ENCODE measurements at regions not wholly inside any gene's neighbourhood (a gene's known extent, or its start where the extent isn't known, plus 50 kb on each side); places are given as distances from the start of the nearest gene placed in this dataset.
"Not testable (repeated sequence)": the region's sequence is repeated elsewhere in the genome, so short reads cannot be mapped to it uniquely, and the experiment has no call there.

DNA sequence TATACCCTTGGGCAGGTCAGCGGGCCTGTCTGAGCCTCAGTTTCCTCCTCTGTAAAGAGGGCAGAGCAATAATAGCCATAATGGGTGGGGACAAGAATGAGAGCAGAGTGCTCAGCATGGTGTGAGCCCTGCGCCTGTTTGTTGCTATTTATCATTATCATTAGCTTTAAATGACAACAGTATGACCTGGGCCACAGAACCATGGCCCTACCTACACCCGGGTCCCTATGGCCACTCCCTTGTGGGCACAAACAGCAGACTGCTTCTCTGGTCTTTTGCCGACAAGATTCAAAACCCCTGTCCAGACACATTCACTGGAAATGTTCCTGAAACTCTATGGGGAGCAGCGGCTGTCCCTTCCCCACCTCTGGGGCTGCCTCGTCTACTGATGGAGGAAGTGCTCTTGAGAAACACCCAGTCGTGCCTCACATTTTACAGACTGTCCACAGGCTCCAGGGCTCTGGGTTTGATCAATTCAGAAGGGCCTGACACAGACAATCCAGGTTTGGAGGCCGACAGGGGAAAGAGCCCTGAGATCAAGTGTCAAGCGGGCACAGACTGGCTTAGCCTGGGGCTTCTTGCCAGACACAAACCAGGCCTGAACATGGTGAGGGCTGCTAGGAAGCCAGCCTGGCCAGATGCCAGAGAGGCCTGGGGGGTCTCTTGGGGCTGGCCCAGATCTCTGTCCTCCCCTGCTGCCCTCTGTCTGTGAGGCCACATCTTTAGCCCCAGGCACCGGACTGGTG lies 112.5 kb upstream of the CD82 start:
- no peak for DNase-seq (ENCODE audit: low spot score)

DNA sequence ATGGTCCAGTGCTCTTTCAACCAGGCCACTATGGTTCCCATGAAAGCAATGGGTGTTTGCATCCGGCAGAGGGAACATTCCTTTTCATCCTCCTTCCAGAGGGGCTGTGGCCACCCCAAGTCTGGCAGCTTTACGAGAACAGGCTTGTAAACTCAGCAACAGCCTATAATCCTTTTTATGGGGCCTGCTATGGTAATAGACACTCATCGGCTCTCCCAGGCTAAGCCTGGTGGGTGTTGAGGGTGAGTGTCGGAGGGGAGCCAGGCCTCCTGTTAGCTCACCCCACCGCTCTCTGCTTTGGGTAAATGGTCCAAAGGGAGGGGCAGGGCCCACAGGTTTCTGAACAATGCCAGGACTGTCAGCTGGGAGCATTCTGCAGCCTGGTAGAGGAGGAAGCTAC lies 111.6 kb upstream of the CD82 start:
- DNase-seq (ENCODE audit: low spot score): no peak

- no peak for DNase-seq (ENCODE audit: low spot score)
Measured at GRCh38 chr11:44454666-44455065, 110.8 kb upstream of the CD82 start.

DNA sequence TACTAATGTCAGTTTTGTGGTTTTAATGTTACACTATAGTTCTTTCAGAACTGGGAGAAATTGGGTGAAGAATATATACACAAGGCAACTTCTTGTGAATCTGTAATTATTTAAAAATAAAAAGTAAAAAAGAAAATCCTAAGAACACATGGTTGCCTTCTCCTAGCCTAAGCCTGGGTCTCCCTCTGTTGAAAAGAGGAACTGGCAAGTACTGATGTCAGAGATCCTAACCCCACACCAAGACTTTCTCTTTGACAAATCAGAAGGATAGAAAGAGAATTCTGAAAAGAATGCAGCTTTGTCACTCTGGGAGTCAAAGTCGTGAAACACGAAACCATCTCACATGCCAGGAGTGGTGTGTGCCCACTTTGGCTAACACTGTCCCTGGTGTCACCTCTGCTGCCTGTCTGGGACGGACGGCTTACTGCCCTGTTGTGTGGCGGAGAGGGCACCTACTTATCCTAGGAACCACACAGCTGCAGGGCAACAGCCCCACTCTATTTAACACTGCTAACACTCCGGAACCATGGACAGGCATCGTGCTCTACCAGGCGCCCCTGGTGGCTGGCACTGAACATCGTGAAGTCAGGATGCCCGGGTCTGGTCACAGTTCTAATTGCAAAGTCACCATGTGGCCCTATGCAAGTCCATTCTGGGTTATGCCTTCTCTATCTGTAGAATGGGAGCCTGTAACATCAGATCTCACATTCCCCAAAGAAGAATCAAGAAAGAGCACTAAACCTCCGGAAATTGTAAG lies 108.7 kb upstream of the CD82 start:
- DNase-seq (ENCODE audit: low spot score): no peak

DNA sequence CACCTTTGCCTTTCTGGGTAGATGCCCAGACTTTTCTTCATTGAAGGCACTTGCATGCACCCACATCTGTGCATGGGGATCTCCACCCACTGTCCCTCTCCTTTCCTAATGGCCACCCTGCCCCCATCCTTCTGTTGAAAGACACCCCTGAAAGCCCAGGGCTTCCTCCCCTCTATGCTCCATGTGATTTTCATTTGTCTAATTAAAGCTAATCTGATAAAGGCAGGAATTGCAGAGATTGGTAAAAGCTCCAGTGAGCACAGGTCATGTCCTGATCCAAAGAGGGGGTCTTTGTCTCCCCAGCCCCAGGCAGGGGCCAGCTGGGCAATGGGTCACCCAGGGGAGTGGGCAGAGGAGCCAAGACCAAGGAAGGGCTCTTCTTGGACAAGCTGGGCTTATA lies 107.6 kb upstream of the CD82 start:
- no peak for DNase-seq (ENCODE audit: low spot score)

DNA sequence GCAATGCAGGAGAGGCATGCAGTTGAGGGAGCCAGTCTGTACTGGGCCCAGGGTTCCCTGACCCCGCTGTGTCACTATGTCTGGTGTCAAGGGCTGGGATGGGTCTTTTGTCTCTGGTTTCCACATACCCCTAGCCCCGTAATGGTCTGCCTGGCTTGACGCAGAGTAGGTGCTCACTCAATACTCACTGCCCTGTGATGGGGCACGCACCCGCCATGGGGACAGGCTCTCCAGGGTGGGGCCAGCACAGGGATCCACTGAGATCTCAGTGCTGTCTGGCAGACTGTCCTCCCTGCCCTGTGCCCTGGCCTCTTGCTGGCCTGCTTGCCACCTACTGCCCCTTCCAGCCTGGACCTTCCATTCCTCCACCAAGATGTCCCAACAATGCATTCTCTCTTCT lies 101.7 kb upstream of the CD82 start:
- no peak for DNase-seq (ENCODE audit: low spot score)

- DNase-seq (ENCODE audit: low spot score): no peak
Measured at GRCh38 chr11:44464741-44465140, 100.7 kb upstream of the CD82 start.

DNA sequence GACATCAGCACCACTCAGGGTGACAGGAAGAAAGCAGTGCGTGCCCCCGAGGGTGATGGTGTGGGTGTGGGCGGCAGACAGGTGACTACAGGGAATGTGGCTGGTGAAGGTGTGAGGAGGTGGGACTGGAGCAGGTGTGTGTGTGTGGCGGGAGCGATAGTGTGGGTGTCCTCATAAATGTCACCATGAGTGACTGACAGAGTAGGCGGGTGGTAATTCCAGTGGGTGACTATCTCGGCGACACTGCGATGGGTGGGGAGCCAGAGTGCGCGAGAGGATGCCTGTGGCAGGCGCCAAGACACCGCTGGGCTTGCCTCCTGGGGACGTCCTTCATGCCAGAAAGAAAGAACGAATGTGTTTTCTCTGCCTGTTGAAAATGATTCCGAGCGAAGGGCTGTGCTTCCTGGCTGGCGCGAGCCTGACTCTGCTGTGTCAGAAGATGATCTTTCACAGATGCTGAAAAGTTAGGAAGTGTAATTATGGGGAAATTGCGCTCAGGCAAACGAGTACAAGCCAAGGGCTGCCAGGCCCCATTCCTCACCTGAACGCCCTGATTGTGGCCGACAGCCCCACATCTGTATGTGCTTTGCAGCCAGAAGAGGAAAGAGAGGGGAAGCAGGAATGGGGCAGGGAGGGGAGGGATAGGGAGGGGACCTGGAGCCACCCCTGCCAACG lies 98.8 kb upstream of the CD82 start:
- DNase-seq (ENCODE audit: low spot score): no peak

DNA sequence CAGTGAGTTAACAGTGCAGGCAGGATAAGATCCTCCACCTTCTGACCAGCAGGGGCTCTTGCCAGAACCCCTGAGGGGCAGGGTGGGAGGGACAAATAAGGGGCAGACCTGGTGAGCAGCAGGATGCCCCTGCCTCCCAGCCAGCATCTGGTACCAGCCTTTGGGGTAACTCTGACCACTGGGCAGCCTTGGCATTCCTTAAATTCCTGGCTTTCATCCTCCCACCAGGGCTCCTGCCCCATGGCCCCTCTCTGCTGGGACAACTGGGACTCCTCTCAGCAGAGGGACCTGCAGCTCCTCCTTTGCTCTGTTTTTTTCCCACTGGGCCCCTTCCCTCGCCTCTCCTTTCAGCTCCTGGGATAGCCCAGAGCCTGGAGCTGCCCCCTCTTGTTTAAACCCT lies 98.0 kb upstream of the CD82 start:
- DNase-seq (ENCODE audit: low spot score): no peak

DNA sequence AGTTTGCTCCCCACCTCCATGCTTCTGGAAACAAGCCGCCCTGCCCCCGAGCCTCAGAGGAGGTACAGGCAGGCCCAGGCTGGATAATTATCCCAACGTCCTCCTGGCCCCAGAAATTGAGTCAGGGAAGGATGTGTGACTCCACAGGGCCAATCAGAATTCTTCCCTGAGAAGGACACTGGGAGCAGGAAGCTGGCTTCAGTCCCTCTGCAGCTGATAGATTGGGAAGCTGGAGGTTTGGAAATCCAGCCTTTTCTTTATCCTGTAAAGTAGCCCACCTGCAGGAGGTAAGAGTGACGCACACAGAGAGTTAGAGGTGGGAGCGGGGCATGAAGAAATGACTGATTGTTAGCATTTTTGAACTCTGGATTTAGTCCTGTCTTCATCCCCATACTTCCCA lies 97.5 kb upstream of the CD82 start:
- no peak for DNase-seq (ENCODE audit: low spot score)

DNA sequence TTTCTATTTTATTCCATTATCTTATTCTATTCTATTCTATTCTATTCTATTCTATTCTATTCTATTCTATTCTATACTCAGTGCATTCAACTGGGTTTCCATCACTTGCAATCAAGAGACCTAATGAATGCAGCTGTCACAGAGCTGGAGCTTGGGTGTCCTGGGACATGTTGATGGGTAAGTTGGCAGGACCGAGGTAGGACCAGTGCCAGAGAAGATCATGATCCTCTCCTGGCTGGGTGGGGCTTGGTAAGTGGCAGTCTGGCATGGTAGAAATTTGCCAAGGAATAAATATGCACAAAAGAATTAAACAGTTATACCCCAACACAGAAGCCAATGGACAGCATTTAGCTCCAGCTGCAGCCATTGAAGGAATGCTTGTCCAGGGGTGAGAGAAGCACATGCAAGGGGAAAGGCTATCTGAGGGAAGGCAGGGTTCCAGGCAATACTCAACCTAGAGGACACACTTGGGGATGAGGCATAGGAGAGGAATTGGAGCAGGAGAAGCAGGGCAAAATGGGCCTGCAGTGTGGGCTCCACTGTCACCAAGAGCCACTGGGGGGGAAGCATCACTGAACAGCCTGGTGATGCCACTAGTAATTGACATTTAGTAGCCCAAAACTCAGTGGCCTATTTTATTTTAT lies 97.0 kb upstream of the CD82 start:
- no peak for DNase-seq (ENCODE audit: low spot score)

DNA sequence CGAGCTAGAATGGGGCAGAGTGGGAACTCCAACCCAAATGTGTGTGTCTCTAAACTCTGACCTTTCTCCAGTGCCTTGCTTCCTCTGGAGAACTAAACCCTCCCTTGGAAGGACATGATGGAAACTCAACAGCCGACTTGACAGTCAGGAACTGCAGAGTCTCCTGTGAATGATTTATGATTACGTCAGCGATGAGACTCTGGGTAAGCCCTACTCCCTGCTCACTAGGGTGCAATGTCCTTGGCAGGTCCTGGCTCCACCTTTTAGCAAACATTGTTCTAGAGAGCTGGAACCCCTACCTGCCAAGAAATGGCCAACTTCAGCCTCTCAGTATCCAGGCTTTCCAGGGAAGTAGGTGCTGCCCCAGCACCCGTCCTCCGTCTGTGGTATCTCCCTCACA lies 96.1 kb upstream of the CD82 start:
- no peak for DNase-seq (ENCODE audit: low spot score)

DNA sequence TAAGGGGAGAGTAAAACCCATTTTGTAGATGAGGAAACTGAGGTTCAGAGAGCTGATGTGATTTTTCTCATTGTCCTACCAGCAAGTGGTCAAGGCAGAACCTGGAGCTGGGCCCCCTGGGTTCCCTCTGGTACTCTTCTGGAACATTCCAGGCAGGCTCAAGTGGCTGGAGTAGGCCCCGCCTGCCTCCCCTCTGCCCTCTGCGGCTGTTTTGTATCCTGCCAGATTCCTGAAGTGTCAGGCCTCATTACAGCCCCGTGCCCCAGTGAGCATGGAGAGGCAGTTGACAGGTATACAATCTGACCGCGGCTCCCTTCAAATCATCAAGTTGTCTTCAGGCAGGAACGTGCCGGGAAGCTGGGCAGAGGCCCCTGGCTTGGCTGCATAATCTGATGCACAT lies 94.6 kb upstream of the CD82 start:
- no peak for DNase-seq (ENCODE audit: low spot score)

- no peak for DNase-seq (ENCODE audit: low spot score)
Measured at GRCh38 chr11:44471603-44472002, 93.9 kb upstream of the CD82 start.

DNA sequence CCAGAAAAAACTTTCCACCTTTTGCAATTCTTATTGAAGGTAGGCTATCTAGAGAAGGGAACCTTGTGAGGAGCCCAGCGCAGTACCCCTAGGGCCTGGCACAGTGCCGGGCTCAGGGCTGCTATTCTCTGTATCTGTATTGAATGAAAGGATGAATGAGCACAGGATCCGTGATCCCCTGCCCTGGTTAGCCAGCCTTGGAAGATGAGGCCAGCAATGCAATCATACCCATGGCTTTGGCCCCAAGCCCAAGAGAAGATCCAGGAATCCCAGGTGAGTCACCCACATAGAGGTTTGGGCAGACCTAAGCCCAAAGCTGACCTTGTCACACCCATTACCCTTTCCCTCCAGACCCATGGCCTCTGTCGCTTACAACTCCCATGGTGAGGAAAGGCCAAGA lies 92.5 kb upstream of the CD82 start:
- no peak for DNase-seq (ENCODE audit: low spot score)

- DNase-seq (ENCODE audit: low spot score): no peak
Measured at GRCh38 chr11:44474702-44475101, 90.8 kb upstream of the CD82 start.

DNA sequence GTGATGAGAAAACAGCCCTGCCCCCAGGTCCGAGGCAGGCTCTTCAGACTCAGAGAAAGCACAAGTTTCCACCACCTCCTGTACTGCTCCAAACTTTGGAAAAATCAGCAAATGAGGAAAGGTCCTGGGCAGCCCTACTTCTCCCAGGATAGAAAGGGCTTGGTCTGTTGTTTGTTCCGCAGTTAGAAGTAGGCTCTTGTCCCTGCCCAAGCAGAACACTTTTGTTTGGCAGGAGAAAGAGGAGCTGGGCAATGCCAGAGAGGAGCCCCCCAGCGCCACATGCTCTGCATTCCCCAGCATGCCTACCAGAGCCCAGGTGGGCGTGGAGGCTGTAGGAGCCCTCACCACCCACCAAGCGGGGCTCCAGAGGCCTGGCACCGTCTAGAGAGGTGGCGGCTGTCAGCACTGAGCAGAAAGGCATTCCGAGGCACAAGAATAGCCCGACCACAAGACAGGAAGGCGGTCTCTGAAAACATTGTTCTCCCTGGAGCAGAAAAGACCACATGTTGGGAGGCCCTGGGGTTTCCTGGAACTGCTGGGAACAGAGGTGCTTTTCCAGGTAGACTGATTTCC lies 90.3 kb upstream of the CD82 start:
- DNase-seq (ENCODE audit: low spot score): no peak

GRCh38 chr11:44482338-44482737 lies 83.1 kb upstream of the CD82 start:
- not testable (repeated sequence) for DNase-seq (ENCODE audit: low spot score)

GRCh38 chr11:44483919-44484610 lies 81.4 kb upstream of the CD82 start:
- DNase-seq (ENCODE audit: low spot score): no peak

GRCh38 chr11:44488165-44488965 lies 77.1 kb upstream of the CD82 start:
- no peak for DNase-seq (ENCODE audit: low spot score)

- DNase-seq (ENCODE audit: low spot score): no peak
Measured at GRCh38 chr11:44493383-44493782, 72.1 kb upstream of the CD82 start.
